GM12864 (cell line): ENCODE measurements at regions not wholly inside any gene's neighbourhood (a gene's known extent, or its start where the extent isn't known, plus 50 kb on each side); places are given as distances from the start of the nearest gene placed in this dataset.
"Not testable (repeated sequence)": the region's sequence is repeated elsewhere in the genome, so short reads cannot be mapped to it uniquely, and the experiment has no call there.

Experiments used
- DNase-seq: peaks from one replicate; pipeline ENCODE4 v3.0.0-alpha.2; 2011; ENCODE audit warnings: low read depth
- H3K4me3 ChIP-seq: 2 replicates; pipeline ENCODE4 v1.5.1; 2011; ENCODE audit warnings: mild to moderate bottlenecking, low read depth, low read length, control low read depth
- TF ChIP-seq, protein P1 (sequence below): IDR thresholded peaks from 2 replicates; pipeline ENCODE4 v1.5.1; 2011; ENCODE audit warnings: low read depth, mild to moderate bottlenecking, moderate library complexity, low read length, control low read depth, inconsistent platforms; ENCODE audit errors: missing control alignments

DNA sequence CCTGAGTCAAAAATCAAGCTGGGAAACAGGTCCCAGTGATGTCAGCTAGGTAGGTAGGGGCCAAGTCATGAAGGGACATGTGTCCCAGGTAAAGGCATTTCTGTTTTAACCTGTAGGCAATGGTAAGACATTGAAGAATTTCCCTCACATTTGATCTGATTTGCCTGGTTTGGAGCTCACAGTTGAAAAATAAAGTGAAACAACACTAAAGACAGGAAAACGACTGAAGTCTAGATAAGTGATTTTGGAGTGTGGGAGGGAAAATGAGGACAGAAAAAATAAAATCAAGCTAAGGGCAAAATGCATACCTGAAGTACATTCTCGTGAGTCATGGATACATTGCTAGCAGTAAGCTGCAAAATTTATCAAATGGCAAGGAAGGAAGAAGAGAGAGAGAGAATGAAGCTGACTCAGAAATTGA, 169.9 kb downstream of the SKIDA1 start:
- no peak overlapping the region for H3K4me3 ChIP-seq
- no peak for DNase-seq
- TF ChIP-seq, protein P1, sequence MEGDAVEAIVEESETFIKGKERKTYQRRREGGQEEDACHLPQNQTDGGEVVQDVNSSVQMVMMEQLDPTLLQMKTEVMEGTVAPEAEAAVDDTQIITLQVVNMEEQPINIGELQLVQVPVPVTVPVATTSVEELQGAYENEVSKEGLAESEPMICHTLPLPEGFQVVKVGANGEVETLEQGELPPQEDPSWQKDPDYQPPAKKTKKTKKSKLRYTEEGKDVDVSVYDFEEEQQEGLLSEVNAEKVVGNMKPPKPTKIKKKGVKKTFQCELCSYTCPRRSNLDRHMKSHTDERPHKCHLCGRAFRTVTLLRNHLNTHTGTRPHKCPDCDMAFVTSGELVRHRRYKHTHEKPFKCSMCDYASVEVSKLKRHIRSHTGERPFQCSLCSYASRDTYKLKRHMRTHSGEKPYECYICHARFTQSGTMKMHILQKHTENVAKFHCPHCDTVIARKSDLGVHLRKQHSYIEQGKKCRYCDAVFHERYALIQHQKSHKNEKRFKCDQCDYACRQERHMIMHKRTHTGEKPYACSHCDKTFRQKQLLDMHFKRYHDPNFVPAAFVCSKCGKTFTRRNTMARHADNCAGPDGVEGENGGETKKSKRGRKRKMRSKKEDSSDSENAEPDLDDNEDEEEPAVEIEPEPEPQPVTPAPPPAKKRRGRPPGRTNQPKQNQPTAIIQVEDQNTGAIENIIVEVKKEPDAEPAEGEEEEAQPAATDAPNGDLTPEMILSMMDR, result no peak

DNA sequence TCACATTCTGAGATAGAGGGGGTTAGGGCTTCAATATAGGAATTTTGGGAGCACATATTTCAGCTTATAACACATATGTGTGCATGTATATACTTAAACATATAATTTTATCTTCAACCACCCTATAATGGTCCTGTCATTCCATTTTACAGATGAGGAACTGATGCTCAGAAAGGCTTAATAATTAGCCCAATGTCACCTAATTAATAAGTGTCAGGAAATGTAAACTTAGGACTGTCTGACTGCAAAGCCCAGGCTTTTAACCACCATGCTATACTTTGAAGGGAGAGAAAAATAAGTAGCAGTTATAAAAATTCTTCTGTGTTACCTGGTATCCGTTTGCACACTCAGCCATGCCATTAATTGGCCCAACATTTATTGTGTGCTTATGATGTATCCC, 172.6 kb downstream of the SKIDA1 start:
- TF ChIP-seq, protein P1, result no peak
- no peak for DNase-seq
- no peak overlapping the region for H3K4me3 ChIP-seq

DNA sequence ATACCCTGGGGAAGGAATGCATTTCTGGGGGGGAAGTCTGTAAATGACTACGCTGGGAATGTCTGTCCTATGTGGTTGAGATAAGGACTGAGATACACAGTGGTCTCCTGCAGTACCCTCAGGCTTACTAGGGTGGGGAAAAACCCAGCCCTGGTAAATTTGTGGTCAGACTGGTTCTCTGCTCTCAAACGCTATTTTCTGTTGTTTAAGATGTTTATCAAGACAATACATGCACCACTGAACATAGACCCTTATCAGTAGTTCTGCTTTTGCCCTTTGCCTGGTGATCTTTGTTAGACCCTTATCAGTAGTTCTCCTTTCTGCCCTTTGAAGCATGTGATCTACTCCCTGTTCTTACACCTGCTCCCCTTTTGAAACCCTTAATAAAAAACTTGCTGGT, 173.9 kb downstream of the SKIDA1 start:
- not testable (repeated sequence) for H3K4me3 ChIP-seq, DNase-seq

DNA sequence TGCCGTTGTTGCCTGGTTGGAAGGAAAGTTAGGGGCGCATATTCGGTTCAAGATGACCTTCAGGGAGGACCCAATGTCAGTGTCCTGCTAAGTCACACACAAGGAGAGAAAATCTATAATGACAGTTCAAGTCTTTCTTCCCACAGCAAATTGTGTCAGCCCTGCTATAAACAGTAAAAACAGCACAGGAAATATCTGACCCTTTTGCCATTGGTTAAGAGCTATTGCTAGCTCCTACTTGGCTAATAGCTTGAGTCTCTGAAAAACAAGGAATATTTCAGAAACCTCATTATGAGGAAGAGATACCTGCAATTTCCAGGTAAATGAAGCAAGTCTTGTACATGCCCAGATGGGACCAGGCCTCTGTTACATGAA, 175.6 kb downstream of the SKIDA1 start:
- DNase-seq, result no peak
- no peak overlapping the region for H3K4me3 ChIP-seq
- TF ChIP-seq, protein P1, result no peak

DNA sequence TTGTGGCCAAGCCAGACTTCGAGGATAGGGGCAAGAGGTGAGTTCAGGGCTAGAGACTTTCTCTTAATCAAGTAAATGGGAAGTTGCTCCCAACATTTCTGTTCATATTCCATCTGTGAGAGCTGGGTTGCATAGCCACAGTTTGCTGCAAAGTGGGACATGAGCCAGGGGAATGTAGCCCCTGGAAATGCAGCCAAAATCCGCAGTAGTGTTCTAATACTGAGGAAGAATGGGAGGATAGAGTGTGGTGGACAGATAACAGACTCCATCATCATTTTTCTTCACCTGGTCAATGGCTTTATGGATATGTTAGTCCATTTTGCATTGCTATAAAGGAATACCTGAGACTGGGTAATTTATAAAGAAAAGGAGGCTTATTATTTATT, 177.7 kb downstream of the SKIDA1 start:
- DNase-seq, result no peak
- H3K4me3 ChIP-seq, result no peak overlapping the region
- TF ChIP-seq, protein P1, result no peak

DNA sequence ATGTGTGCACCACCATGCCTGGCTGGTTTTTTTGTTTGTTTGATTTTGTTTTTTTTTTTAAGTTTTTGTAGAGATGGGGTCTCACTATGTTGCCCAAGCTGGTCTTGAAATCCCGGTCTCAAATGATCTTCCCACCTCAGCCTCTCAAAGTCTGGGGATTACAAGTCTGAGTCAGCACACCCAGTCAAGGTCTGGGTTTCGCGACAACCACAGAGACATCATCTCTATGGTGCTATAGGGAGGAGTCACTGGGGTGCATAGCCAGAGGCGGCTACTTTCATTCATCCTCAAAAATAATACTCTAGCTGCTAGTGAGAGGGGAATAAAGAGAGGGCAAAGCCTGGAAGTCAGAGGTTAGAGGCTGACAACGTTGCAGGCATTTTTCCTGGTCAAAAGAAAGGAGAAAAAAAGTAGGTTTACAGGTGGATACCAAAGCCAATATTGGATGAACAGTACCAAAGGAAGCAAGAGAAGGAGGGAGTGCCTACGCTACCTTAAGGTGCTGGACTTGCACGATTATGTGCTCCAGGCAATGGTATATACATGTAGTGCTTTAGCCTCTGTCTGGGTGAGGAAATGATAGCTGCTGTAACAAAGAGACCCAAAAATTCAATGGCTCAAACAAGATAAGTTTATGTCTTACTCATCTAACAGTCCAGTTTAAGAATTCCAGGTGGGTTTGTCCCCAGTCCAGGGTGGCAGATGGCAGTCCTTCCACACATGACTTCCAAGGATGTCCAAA, 178.3 kb downstream of the SKIDA1 start:
- DNase-seq, result no peak
- TF ChIP-seq, protein P1, result no peak
- no peak overlapping the region for H3K4me3 ChIP-seq

DNA sequence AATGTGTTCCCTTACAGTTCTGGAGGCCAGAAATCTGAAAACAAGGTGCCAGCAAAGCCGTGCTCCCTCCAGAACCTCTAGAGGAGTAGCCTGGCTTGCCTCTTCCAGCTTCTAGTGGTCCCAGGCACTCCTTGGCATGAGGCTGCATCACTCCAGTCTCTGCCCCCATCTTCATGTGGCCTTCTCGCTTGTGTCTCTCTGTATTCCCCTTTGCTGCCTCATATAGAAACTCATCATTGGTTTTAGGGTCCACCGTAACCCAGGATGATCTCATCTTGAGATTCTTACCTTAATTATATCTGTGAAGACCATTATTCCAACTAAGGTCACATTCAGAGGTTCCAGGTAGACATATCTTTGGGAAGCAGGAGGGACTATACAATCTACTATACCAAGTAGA, 182.4 kb downstream of the SKIDA1 start:
- no peak for DNase-seq
- TF ChIP-seq, protein P1, result no peak

DNA sequence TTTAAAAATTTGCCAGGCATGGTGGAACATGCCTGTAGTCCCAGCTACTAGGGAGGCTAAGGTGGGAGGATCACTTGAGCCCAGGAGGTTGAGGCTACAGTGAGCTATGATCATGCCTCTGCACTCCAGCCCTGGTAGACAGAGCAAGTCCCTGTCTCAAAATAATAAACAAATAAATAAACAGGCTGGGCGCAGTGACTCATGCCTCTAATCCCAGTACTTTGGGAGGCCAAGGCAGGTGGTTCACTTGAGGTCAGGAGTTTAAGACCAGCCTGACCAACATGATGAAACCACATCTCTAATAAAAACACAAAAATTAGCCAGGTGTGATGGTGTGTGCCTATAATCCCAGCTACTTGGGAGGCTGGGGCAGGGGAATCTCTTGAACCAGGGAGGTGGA, 183.0 kb downstream of the SKIDA1 start:
- not testable (repeated sequence) for H3K4me3 ChIP-seq, DNase-seq

More for the DNA sequence above, 182.4 kb downstream of the SKIDA1 start:
- no peak overlapping the region for H3K4me3 ChIP-seq
